ENCODE measurements at regions not wholly inside any gene's neighbourhood (a gene's known extent, or its start where the extent isn't known, plus 50 kb on each side); places are given as distances from the start of the nearest gene placed in this dataset.

DNA sequence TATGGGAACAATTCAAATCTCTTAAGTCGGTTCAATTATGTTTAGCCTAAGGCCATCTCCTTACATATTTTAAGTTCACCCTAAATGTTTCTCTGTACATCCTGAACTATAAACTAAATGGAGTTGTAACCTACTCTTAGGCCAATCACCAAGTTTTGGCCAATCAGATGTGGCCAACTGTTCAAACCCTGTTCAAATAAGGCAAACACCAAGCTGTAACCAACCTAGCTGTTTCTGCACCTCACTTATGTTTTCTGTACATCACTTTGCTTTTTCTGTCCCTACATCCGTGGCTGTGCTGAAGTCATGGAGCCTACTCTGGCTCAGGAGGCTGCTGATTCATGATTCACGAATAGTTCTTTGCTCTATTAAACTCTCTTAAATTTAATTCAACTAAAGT, 165.3 kb downstream of the GASK1B start:
- no peak for DNase-seq (ENCODE audit: low spot score)

- DNase-seq (ENCODE audit: low spot score), result no peak
Measured at GRCh38 chr4:158006990-158007389, 165.8 kb downstream of the GASK1B start.

DNA sequence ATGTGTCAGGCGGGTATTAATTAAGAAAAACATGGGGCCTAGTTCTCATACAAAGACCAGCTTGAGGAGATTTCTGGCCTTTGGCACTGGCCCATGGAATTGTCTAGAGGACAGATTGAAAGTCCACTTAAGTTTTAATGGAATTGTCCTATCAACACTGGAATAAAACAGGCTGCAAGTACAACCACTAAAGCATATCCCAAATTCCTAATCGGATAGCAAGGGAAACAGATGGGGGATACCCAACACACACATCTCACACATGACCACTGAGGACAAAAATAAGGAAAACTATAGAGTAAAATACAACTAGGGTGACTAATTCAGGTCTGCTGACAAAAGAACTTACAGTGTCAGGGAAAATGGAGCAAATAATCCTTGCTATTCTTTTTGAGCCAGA, 167.8 kb downstream of the GASK1B start:
- no peak for DNase-seq (ENCODE audit: low spot score)

DNA sequence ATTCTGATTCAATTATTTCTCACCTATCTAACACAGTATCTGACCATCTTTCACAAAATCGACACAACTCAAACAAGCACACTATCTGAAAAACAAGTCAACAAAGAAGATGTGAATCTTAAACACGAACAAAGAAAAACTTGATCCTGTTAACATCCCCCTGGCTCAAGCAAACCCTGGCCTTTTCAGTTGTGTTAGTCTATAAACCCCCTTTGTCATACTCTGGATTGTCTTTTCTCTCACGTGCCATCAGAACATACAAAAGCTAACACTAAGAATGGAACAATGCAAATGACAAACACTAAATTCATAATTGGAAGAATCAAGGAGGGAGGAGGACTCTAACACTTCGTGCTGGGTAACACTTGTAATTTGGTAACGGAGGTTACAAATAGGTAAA, 168.7 kb downstream of the GASK1B start:
- DNase-seq (ENCODE audit: low spot score), result no peak

DNA sequence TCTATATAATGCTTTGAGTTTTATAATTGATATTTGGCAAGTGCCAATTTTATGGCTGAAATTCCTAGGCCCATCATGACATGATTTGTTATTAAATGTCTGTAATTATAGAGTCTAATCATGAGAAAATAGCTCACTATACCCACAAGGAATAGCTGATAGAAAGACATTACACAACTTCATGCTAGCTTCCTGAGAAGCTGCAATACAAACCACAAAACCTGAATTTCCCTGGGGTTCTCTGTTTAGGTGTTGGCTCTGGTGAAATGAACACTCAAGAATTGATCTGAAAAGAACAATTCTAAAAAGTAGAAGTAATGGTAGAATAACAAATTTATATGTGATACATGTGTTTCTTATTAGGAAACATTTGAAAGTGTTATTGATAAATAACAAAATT, 169.6 kb downstream of the GASK1B start:
- no peak for DNase-seq (ENCODE audit: low spot score)

GRCh38 chr4:158002173-158002572, 170.7 kb downstream of the GASK1B start:
- no peak for DNase-seq (ENCODE audit: low spot score)

DNA sequence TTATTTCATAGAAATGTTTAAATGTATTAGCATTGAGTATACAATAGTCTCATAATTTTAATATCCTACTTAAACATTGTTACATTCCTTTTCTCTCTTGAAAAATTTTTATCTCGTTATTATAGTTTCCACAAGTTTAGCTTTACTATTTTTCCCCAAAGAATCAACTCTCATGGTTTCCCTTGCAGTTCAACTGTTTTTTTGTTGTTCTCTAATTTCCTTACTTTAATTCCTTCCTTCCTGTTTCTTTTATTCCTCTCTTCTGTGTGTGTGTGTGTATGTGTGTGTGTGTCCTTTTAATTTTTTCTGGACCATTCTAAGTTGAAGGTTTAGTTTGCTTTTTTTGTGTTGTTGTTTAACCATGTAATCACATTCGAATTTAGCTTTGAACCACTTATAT, 171.1 kb downstream of the GASK1B start:
- DNase-seq (ENCODE audit: low spot score), result no peak

GRCh38 chr4:157999723-158000122, 173.1 kb downstream of the GASK1B start:
- DNase-seq (ENCODE audit: low spot score), result no peak

DNA sequence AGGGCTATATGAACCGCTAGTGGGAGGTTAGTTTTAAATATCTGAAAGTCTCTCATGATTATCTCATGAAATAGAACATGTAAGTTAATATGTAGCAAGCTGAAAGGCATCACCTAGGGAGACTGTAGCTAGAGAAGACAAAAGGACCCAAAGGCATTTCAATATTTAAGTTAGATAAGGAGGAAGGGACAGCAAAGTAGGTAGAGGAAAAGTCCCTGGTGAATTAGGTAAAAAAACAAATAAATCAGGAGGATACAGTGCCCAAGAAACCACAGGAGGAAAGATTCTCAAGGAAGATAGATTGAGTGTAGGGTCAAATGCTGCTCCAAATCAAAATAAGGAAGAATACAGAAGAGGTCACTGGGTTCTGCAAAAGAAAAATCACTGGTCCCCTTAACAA, 175.5 kb downstream of the GASK1B start:
- no peak for DNase-seq (ENCODE audit: low spot score)

GRCh38 chr4:157996061-157997028, 176.5 kb downstream of the GASK1B start:
- DNase-seq (ENCODE audit: low spot score), result no peak

DNA sequence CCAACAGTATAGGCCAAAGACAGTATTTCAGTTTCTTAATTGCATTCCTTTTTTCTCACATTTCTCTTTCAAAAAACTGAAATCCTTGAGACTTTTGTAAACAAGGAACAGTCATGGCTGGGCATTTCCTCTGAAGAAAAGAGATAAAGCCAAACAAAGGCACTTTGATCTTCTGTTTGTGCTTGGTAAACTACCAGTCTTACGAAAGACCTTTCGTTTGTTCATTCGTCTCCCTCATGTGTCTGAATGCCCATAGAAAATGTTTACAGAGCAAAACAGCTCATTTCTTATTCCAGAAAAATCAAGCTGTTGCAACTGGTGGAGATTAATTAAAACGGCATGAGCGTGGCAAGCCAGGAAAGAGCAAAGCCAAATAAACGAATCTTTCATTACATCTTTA, 178.0 kb downstream of the GASK1B start:
- no peak for DNase-seq (ENCODE audit: low spot score)

- no peak for DNase-seq (ENCODE audit: low spot score)
Measured at GRCh38 chr4:157992948-157993839, 179.6 kb downstream of the GASK1B start.

GRCh38 chr4:157992038-157992705, 180.7 kb downstream of the GASK1B start:
- peak; percentile 43 for DNase-seq (ENCODE audit: low spot score)

- no peak for DNase-seq (ENCODE audit: low spot score)
Measured at GRCh38 chr4:157988641-157989040, 184.2 kb downstream of the GASK1B start.

GRCh38 chr4:157984285-157984911, 188.4 kb downstream of the GASK1B start:
- DNase-seq (ENCODE audit: low spot score), result no peak

GRCh38 chr4:157983300-157983699, 189.5 kb downstream of the GASK1B start:
- no peak for DNase-seq (ENCODE audit: low spot score)

DNA sequence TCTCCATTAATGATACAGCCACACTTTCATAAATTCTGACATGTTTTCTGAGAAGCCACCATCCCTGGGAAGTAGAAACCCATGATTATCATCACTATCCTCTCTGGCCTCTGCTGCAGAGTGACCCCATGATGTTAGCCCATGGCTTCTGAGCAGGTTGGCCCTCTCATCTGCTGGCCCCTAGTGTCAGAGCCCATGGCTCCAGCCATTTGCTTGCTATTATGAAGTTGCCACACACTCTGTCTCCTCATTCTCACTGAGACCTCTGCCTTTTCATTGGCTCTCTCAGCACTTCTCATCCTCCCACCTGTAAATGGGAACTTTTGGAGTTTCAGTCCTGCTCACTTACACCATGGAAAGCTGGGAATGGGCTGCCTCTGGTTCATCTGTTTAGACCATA, 192.7 kb downstream of the GASK1B start:
- no peak for DNase-seq (ENCODE audit: low spot score)

DNA sequence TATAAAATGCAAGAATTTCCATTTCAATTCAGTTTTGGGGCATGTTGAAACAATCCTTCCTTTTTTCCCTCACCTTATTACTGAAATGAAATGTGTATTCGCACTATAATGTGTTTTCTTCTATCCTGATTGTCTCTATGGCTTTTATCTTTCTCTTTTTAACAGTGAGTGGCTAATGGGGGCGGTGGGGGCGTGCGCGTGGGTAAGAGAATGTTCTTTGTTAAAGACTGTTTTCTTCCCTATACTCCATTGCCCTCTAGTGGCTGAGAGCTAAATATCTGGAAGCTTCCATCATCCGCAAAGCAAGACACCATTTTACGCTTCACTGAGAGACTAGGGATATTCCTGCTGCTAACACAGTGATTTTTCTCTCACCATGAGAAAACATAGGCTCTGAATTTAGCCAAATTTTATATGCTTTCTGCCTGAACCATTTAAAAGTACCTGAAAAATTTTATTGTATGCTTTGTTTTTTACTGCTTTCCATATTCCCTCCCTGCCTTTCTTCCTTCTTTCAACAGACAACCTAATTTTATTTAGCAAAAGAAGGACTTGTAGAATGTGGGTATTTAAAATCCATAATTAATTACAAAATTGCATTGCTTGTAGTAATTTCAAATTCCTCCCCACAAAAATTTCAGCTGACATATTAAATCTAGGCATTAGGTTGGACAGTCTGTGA, 194.0 kb downstream of the GASK1B start:
- peak; percentile 24 for DNase-seq (ENCODE audit: low spot score)

DNA sequence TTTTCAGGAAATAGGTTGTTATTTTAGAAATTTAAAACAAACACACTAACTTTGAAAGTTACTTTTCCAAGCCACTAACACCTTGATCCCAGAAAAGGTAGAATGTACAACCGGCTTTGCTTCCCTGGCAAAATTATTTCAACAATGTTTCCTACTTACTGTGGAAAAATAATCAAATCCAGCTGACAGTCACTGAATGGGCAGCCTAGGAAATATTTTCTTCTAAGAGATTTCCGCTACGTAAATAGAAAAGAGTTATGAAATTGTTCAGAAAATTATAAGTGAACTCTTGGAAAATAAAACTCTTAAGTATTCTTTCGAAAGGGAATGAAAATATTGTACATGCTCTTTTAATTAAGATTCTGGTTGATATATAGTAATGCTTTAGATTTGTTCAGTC, 195.7 kb downstream of the GASK1B start:
- no peak for DNase-seq (ENCODE audit: low spot score)

DNA sequence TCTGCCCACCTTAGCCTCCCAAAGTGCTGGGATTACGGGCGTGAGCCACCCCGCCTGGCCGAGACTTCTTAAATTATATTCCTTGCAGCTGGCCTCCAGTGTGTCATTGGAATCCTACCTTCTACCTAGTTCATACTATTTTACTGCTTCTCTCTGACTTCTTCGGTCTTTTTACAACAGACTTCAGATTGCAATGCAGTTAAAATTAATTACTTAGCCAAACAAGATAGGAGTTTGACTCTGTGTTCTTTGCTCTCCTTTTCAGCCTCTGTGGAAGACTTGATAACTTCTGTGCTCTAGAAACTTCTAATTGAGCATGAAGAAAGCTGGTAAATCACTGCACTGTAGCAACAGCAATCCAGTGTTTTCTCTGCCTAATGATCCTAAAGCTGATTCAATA, 199.5 kb downstream of the GASK1B start:
- DNase-seq (ENCODE audit: low spot score), result no peak

DNA sequence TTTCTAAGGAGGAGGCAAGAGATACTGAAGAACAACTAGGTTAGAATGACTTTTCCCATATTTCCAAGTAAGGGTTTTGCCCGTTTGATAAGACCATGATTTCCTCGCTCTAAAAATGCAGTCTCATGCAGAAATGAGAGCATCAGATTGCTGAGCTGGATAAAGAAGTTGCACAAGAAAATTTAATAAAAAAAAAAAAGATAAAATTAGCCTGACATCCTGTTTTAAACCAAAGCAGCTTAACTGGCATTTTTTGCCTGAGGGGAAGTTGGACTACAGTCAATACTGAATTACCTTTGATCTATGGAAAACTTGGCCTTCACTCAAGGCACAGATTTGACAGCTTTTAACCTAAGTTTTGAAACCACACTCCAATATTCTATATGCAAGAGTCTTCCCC, 208.4 kb downstream of the GASK1B start:
- no peak for DNase-seq (ENCODE audit: low spot score)
